GM13977 (cell line): ENCODE measurements at regions not wholly inside any gene's neighbourhood (a gene's known extent, or its start where the extent isn't known, plus 50 kb on each side); places are given as distances from the start of the nearest gene placed in this dataset.

ENCODE experiments used
- DNase-seq: peaks from one replicate; pipeline ENCODE4 v3.0.0; 2012; ENCODE audit warnings: low spot score
- in situ Hi-C: fragments of 300-500 bp; cut with MboI; formaldehyde crosslinking; loops from one replicate; pipeline ENCODE4 v1.12.0; 2022; ENCODE audit warnings: low sequenced_read_pairs, low pct_unique_long_range_greater_than_20kb, mixed read lengths, inconsistent platforms; ENCODE audit not compliant: unreplicated experiment
- TF ChIP-seq, protein P1 (sequence below): IDR thresholded peaks from 2 replicates; pipeline ENCODE4 v1.5.1; 2012; ENCODE audit warnings: mild to moderate bottlenecking, control low read depth; ENCODE audit not compliant: insufficient read depth; ENCODE audit errors: extremely low read depth, missing control alignments

DNA sequence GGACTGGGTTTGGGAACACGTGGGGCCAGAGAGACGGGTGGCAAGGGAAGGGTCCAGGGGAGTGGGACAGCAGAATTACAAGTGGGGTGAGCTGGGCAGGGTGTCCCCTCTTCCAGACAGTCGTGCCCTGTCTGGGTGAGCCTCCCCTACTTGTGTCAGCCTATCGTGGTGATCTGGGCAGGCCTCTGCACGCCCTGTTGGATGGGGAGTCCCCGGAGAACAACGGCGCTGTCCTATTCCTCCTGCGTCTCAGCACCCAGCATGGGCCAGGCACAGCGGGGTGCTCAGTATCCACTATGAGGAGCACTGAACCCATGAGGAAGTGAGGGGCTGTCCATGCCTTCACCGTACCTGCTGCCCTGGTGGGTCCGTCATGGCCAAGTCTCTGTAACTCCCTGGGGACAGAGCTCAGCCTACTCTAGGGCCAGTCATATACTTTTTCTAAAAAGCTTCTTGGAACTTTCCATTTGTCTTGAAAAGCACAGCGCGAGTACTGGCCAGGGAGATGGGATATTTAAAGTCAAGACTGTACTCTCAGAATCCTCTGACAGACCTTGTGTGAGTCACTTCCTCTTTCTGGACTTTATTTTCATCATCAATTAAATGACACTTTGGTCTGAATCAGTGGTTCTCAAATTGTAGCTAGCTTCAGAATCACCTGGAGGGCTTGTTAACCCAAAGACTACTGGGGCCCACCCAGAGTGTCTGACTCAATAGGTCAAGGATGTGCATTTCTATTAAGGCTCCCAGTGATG is 81.7 kb upstream of the NECTIN1 start:
- TF ChIP-seq, protein P1, sequence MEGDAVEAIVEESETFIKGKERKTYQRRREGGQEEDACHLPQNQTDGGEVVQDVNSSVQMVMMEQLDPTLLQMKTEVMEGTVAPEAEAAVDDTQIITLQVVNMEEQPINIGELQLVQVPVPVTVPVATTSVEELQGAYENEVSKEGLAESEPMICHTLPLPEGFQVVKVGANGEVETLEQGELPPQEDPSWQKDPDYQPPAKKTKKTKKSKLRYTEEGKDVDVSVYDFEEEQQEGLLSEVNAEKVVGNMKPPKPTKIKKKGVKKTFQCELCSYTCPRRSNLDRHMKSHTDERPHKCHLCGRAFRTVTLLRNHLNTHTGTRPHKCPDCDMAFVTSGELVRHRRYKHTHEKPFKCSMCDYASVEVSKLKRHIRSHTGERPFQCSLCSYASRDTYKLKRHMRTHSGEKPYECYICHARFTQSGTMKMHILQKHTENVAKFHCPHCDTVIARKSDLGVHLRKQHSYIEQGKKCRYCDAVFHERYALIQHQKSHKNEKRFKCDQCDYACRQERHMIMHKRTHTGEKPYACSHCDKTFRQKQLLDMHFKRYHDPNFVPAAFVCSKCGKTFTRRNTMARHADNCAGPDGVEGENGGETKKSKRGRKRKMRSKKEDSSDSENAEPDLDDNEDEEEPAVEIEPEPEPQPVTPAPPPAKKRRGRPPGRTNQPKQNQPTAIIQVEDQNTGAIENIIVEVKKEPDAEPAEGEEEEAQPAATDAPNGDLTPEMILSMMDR, result no peak
- in situ Hi-C loops, result no loop called here
- no peak for DNase-seq

DNA sequence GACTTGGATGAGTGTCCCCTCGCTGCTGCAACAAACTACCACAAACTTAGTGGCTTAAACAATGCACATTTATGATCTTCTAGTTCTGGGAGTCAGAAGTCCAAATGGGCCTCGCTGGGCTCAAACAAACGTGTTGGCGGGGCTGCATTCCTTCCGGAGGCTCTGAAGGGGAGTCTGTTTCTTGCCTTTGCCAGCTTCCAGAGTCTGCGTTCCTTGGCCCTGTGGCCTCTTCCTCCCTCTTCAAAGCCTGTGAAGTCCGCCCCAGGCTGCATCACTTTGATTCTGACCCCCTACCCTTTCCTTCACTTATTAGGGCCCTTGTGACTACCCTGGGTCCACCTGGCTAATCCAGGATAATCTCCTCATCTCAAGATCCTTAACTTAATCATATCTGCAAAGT is 80.3 kb upstream of the NECTIN1 start:
- TF ChIP-seq, protein P1, result no peak
- in situ Hi-C loops, result no loop called here
- no peak for DNase-seq

DNA sequence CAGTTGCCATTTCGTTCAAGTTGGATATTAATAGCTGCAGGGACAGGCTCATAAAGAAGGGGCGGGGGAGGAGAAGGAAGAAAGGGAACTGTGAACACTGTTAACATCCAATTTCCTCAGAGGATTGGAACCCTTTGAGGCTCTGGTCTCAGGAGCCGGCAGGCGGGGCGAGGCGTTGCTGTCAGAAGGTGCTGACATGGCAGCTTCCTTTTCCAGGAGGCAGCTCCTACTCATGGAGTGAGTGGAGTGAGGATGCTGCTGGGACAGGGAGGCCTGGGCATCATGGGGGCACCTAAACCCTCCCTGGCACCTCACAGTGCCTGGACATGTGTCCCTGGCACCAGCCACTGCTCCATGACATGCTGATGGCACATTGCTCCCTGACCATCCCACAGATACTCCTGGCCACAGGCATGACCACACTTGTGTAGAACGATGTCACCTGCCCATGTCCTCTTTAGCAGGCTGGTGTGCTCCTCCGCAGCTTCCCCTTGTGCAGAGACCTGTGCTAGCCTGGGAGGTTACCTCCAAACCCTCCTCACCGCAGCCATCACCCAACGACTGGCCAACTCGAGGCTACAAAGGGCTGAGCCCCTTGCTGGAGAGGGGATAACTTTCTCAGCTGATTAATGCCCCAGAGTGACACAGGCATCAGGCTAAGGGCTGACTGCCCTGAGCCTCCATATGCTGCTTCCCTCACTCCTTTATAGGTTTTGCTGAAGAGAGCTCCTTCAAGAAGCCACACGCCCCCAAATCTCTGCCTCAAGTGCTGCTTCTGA is 79.6 kb upstream of the NECTIN1 start:
- DNase-seq, result no peak
- TF ChIP-seq, protein P1, result no peak
- in situ Hi-C loops, result no loop called here

DNA sequence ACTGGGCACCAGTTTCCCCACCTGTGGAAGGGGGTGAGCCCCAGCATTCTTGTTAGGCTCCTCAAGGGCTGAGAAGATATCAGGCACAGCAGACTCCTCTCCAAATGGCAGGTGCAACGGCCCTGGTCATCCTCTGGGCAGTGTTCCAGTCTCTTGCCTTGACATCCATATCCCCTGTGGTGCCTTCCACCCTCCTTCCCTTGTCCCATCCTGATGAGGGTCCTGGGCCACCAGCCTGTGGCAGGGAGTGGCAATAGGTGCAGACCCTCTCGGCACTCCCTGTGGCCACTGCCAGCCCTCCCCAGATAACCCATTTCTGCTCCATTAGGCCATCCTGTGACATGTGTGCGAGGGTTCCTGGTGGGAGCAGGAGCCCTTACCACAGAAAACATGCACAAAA is 78.8 kb upstream of the NECTIN1 start:
- in situ Hi-C loops, result no loop called here
- no peak for DNase-seq
- TF ChIP-seq, protein P1, result no peak

DNA sequence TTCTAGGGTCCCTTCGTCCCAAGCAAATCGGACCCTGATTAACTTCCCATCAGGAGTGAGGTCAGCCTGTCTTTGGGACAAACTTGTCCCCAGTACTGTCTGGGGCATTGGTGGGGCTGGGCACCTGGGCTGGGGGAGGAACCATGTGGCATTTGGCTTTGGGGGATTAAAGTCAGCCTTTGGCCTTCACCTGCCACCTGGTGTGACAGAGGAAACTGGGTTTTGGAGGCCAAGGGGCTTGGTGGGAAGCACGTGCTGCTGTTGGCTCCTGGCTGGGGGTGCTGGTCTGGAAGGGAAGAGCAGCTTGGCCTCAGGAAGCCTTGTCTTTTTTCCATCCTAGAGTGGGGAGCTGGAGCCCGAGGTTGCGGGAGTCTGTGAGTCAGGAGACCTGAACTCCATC is 78.4 kb upstream of the NECTIN1 start:
- in situ Hi-C loops, result no loop called here
- DNase-seq, result no peak
- TF ChIP-seq, protein P1, result no peak

DNA sequence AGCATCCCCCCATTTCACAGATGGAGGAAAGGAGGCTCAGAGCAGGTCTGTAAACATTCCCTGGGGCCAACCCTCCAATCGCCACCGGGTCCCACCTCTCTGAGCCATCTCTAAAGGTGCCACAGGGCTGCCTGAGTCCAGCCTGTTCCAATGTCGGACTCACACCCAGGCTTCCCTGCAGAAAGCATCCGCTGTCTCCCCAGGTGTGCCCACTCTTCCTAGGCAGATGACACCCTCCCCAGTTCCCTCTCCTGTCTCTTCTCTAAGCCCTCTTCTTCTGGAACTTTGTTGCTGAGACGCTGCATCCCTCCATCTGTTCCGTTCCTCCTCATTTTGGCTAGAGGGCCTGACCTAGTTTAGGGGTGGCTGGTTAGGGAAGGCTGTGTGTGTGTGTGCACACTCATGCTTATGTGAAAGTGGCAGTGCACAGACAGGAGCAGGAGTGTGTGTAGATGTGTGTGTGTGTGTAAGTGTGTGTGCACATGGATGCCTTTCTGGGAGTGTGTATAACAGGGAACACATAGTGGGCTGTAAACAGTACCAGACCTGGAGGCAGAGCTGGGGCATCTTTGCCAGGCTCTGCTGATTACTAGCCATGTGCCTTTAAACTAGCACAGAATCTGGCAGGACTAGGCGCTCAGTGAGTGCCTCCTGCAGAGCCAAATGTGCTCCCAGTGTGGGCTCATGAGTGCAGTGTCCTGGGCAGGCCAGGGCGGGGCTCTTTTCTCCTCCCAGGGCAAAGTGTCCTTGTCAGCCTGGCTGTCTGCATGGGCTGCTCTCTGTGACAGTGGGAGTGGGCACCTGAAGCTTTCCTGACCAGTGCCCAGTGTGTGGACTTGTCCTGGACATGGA is 77.3 kb upstream of the NECTIN1 start:
- in situ Hi-C loops, result no loop called here
- TF ChIP-seq, protein P1, result no peak
- DNase-seq, result no peak
